Thyroid gland (tissue), 4 donors: ENCODE measurements at regions not wholly inside any gene's neighbourhood (a gene's known extent, or its start where the extent isn't known, plus 50 kb on each side); places are given as distances from the start of the nearest gene placed in this dataset.

Source experiments
- POLR2A ChIP-seq, 2 donors: fragments of 450-650 bp; IDR thresholded peaks; one replicate each; pipeline ENCODE4 v1.6.1; 2017; ENCODE audit warnings: antibody characterized with exemption in 2 of 2, mild to moderate bottlenecking in 2 of 2, moderate library complexity in 1 of 2
- TF ChIP-seq, protein P1 (sequence below), 6 experiments: fragments of 200-600 bp in 3 of 6; fragments of 450-650 bp in 3 of 6; sonication (generic) in 3 of 6; IDR thresholded peaks; one replicate each; pipeline ENCODE4 v1.5.1; 2016 to 2019; ENCODE audit warnings: antibody characterized with exemption in 6 of 6, mild to moderate bottlenecking in 2 of 6, inconsistent platforms in 1 of 6, moderate library complexity in 1 of 6

GRCh38 chrY:14473320-14473719 is 51.0 kb upstream of the NLGN4Y start:
- no peak for TF ChIP-seq POLR2A (IDR thresholded peaks at IDR 0.05)
- TF ChIP-seq, protein P1, sequence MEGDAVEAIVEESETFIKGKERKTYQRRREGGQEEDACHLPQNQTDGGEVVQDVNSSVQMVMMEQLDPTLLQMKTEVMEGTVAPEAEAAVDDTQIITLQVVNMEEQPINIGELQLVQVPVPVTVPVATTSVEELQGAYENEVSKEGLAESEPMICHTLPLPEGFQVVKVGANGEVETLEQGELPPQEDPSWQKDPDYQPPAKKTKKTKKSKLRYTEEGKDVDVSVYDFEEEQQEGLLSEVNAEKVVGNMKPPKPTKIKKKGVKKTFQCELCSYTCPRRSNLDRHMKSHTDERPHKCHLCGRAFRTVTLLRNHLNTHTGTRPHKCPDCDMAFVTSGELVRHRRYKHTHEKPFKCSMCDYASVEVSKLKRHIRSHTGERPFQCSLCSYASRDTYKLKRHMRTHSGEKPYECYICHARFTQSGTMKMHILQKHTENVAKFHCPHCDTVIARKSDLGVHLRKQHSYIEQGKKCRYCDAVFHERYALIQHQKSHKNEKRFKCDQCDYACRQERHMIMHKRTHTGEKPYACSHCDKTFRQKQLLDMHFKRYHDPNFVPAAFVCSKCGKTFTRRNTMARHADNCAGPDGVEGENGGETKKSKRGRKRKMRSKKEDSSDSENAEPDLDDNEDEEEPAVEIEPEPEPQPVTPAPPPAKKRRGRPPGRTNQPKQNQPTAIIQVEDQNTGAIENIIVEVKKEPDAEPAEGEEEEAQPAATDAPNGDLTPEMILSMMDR (IDR thresholded peaks at IDR 0.05), result no peak
